Bronchial epithelial cell (primary cell): ENCODE measurements at regions not wholly inside any gene's neighbourhood (a gene's known extent, or its start where the extent isn't known, plus 50 kb on each side); places are given as distances from the start of the nearest gene placed in this dataset.

Source experiments
- DNase-seq: peaks from one replicate; pipeline ENCODE4 v3.0.0-alpha.2; 2010; ENCODE audit warnings: low read depth
- FAIRE-seq: peaks from 2 replicates; lab custom pipeline; 2011; peaks lifted over from hg19 to GRCh38; lab: Jason Lieb, UNC
- H3K27me3 ChIP-seq: 2 replicates; pipeline ENCODE4 v1.5.1; 2011; ENCODE audit warnings: low read length; ENCODE audit not compliant: control insufficient read depth, insufficient read depth
- H3K36me3 ChIP-seq: 2 replicates; pipeline ENCODE4 v1.5.1; 2011; ENCODE audit warnings: low read length; ENCODE audit not compliant: control insufficient read depth, insufficient read depth
- H3K4me3 ChIP-seq: 2 replicates; pipeline ENCODE4 v1.5.1; 2011; ENCODE audit warnings: mild to moderate bottlenecking, low read depth, low read length, control low read depth
- TF ChIP-seq, protein P1 (sequence below): IDR thresholded peaks from 2 replicates; pipeline ENCODE4 v1.5.1; 2011; ENCODE audit warnings: mild to moderate bottlenecking, moderate library complexity, low read length, control low read depth, inconsistent platforms; ENCODE audit not compliant: insufficient read depth, severe bottlenecking

DNA sequence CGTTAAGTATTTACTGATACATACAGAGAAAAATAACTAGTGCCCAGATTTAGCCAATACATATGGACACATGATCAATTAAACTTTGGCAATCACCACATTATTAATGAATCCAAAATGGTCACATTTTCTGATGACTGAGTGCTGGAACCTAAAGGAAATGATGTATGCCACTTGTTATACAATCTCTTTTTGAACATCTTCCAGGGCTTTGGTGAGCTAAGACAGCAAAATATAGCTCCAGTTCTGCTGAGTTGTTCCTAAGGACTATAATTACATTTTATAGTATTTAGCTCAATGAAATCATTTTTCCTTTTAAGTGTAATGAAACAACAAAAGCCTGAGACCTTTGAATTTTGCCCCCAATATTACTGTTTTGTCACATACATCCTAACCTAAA is 329.1 kb upstream of the ATP2B1 start:
- Histone ChIP-seq H3K4me3 (no peak overlapping the region), H3K36me3 (no peaks in the 10 kb centered on the region), H3K27me3 (no peaks in the 10 kb centered on the region)
- DNase-seq (no peak), FAIRE-seq (no peak)
- TF ChIP-seq, protein P1, sequence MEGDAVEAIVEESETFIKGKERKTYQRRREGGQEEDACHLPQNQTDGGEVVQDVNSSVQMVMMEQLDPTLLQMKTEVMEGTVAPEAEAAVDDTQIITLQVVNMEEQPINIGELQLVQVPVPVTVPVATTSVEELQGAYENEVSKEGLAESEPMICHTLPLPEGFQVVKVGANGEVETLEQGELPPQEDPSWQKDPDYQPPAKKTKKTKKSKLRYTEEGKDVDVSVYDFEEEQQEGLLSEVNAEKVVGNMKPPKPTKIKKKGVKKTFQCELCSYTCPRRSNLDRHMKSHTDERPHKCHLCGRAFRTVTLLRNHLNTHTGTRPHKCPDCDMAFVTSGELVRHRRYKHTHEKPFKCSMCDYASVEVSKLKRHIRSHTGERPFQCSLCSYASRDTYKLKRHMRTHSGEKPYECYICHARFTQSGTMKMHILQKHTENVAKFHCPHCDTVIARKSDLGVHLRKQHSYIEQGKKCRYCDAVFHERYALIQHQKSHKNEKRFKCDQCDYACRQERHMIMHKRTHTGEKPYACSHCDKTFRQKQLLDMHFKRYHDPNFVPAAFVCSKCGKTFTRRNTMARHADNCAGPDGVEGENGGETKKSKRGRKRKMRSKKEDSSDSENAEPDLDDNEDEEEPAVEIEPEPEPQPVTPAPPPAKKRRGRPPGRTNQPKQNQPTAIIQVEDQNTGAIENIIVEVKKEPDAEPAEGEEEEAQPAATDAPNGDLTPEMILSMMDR = no peak

DNA sequence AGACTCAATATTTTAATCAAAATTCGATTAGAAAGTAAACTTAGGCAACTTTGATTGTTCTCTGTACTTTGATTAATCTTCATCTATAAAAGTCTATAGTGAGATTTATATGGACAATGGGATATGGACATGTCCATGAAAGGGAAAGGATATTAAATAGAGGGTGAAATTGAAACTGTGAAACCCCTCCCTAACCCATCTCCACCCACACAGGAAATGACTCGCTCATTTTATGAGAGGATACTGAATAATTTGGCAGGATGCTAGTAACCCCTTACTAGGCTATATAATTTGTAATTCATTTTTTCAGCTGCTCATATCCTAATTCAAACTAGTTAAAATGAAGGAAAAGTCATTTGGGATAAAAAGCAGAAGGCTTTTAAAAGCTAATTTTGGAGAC is 328.0 kb upstream of the ATP2B1 start:
- DNase-seq (peak; percentile 61), FAIRE-seq (no peak)
- H3K4me3 ChIP-seq = no peak overlapping the region
- no peaks in the 10 kb centered on the region for H3K27me3 ChIP-seq
- H3K36me3 ChIP-seq = no peaks in the 10 kb centered on the region
- TF ChIP-seq, protein P1 = no peak

DNA sequence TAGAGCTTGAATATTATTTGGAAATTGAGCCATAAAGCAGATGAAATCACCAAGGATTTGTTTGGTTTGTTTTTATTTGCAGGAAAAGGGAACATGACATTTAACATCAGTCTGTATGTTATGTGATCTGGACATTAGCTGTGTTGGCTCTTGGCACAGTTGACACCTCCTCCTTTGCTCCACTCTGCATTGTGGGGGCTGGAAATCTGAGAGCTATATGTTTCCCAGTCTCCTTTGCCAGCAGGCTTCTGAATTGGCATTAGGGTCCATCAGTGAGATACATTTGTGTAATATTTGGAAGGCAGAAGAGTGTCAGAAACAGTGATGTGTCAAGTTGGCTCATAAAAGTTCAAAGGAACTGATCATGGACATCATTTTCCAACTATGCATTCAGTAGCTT is 322.1 kb upstream of the ATP2B1 start:
- Histone ChIP-seq H3K27me3 (no peaks in the 10 kb centered on the region), H3K4me3 (no peak overlapping the region), H3K36me3 (no peaks in the 10 kb centered on the region)
- FAIRE-seq (no peak), DNase-seq (no peak)
- TF ChIP-seq, protein P1 = no peak

DNA sequence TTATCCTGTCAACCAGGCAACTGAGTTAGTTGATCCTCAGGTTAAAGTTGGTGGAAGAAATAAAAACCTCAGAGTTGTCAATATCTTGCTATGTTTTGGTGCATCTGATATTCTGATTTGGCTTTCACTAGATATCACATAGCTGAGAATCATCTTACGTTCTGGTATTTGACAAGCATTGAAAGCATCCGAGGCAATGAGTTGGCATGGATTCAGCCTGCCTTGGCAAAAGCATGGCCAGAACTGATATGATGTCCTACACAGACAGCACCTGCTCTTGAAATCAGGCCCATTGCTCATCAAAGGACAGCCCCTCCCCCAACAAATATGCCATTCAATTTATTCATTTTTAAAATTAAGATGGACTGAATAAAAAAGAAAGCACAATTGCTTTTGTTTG is 320.7 kb upstream of the ATP2B1 start:
- Histone ChIP-seq H3K27me3 (no peaks in the 10 kb centered on the region), H3K4me3 (no peak overlapping the region), H3K36me3 (no peaks in the 10 kb centered on the region)
- TF ChIP-seq, protein P1 = no peak
- FAIRE-seq = no peak
- DNase-seq = no peak

DNA sequence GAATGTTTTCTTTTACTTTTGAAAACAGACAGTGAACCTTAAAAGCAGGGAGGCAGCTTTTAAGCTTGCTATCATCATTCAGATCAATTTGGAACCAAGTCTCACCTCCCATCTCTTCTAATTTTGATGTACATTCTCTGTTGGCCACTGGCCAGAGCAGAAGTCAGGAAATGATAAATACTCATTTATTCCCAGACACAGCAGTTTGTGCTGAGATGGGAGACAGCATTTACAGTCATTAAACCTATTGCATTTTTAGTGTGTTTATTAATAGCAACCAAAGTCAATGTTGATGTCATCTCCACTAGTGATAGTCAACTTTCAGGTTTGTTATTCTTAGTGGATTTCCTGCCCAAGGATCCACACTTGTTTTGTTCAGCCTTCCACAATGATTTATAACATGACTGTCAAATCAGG is 320.0 kb upstream of the ATP2B1 start:
- no peak for FAIRE-seq

More for the DNA sequence above, 320.0 kb upstream of the ATP2B1 start:
- TF ChIP-seq, protein P1 = no peak
- Histone ChIP-seq H3K36me3 (no peaks in the 10 kb centered on the region), H3K4me3 (no peak overlapping the region), H3K27me3 (no peaks in the 10 kb centered on the region)
- DNase-seq = peak; percentile 69
